ENCODE measurements at regions not wholly inside any gene's neighbourhood (a gene's known extent, or its start where the extent isn't known, plus 50 kb on each side); places are given as distances from the start of the nearest gene placed in this dataset.

- Mint-ChIP-seq H3K9me3 (ENCODE audit: unreplicated experiment) (no peaks in the 10 kb centered on the region), H3K4me3 (ENCODE audit: unreplicated experiment) (no peak overlapping the region), H3K4me1 (ENCODE audit: low read depth, unreplicated experiment) (no peaks in the 10 kb centered on the region), H3K36me3 (ENCODE audit: insufficient read depth, unreplicated experiment) (no peaks in the 10 kb centered on the region), H3K27me3 (ENCODE audit: insufficient read depth, unreplicated experiment) (peaks cover 5% of the 10 kb centered on the region), H3K27ac (ENCODE audit: unreplicated experiment) (no peak overlapping the region)
- TF ChIP-seq CTCF (IDR thresholded peaks at IDR 0.05; ENCODE audit: insufficient read depth in 1 of 2, low read depth in 1 of 2, low read length in 1 of 2, severe bottlenecking in 1 of 2, unreplicated experiment in 1 of 2) = no peak
- no peaks in the 10 kb centered on the region for H3K27me3 ChIP-seq (replicated peaks; ENCODE audit: control insufficient read depth, insufficient read depth, low read length)
- ChIA-PET POLR2A (no interaction called here), CTCF (no interaction called here)
- H3K4me1 ChIP-seq = peaks cover 7% of the 10 kb centered on the region; the same call in 1 of the 2 replicates
- intact Hi-C loops (cut with micrococcal nuclease; ENCODE audit: unreplicated experiment) = no loop called here
- no peak overlapping the region for H3K4me3 ChIP-seq (ENCODE audit: low read depth, low read length)
- DNase-seq = no peak
- BruUV-seq (replicated peaks) = no TSS peak
- H3K9me3 ChIP-seq = no peaks in the 10 kb centered on the region
- no peaks in the 10 kb centered on the region for H3K36me3 ChIP-seq (ENCODE audit: control insufficient read depth, insufficient read depth, low read length)
These were observed 174.9 kb downstream of the TMEM161B start for GRCh38 chr5:88093765-88094164.

- no peak for DNase-seq
- CTCF ChIA-PET = no interaction called here
- no peaks in the 10 kb centered on the region for H3K27me3 ChIP-seq (replicated peaks; ENCODE audit: control insufficient read depth, insufficient read depth, low read length)
- no peak overlapping the region for H3K27ac Mint-ChIP-seq (ENCODE audit: unreplicated experiment)
- intact Hi-C loops (cut with micrococcal nuclease; ENCODE audit: unreplicated experiment) = loop anchor here (1.0 kb wide), 1 partner anchor 48 kb away; no protein-coding TSS in a partner anchor
- no peak overlapping the region for H3K4me3 ChIP-seq (ENCODE audit: low read depth, low read length)
- H3K4me1 ChIP-seq = peaks cover 7% of the 10 kb centered on the region; the same call in 1 of the 2 replicates
- no peaks in the 10 kb centered on the region for H3K9me3 Mint-ChIP-seq (ENCODE audit: unreplicated experiment)
- H3K36me3 Mint-ChIP-seq (ENCODE audit: insufficient read depth, unreplicated experiment) = no peaks in the 10 kb centered on the region
- no peaks in the 10 kb centered on the region for H3K9me3 ChIP-seq
- H3K27me3 Mint-ChIP-seq (ENCODE audit: insufficient read depth, unreplicated experiment) = peaks cover 5% of the 10 kb centered on the region
- H3K4me3 Mint-ChIP-seq (ENCODE audit: unreplicated experiment) = no peak overlapping the region
- BruUV-seq (replicated peaks) = no TSS peak
- no peaks in the 10 kb centered on the region for H3K4me1 Mint-ChIP-seq (ENCODE audit: low read depth, unreplicated experiment)
- no peak for TF ChIP-seq CTCF (IDR thresholded peaks at IDR 0.05; ENCODE audit: insufficient read depth in 1 of 2, low read depth in 1 of 2, low read length in 1 of 2, severe bottlenecking in 1 of 2, unreplicated experiment in 1 of 2)
- POLR2A ChIA-PET = no interaction called here
- no peaks in the 10 kb centered on the region for H3K36me3 ChIP-seq (ENCODE audit: control insufficient read depth, insufficient read depth, low read length)
These were observed 175.6 kb downstream of the TMEM161B start for GRCh38 chr5:88092958-88093605.

- BruUV-seq (replicated peaks) = no TSS peak
- peak in 1 of 2 experiments; percentile 24 for DNase-seq
These were observed 176.3 kb downstream of the TMEM161B start for GRCh38 chr5:88092358-88092757.

More at GRCh38 chr5:88092358-88092757, 176.3 kb downstream of the TMEM161B start:
- H3K4me1 ChIP-seq = peaks cover 7% of the 10 kb centered on the region; the same call in 1 of the 2 replicates
- H3K4me3 ChIP-seq (ENCODE audit: low read depth, low read length) = no peak overlapping the region
- H3K4me3 Mint-ChIP-seq (ENCODE audit: unreplicated experiment) = no peak overlapping the region
- H3K9me3 Mint-ChIP-seq (ENCODE audit: unreplicated experiment) = no peaks in the 10 kb centered on the region
- CTCF ChIA-PET = no interaction called here
- intact Hi-C loops (cut with micrococcal nuclease; ENCODE audit: unreplicated experiment) = loop anchor here (1.0 kb wide), 1 partner anchor 49 kb away; no protein-coding TSS in a partner anchor
- peaks cover 5% of the 10 kb centered on the region for H3K27me3 Mint-ChIP-seq (ENCODE audit: insufficient read depth, unreplicated experiment)
- H3K27ac Mint-ChIP-seq (ENCODE audit: unreplicated experiment) = no peak overlapping the region
- no peaks in the 10 kb centered on the region for H3K36me3 Mint-ChIP-seq (ENCODE audit: insufficient read depth, unreplicated experiment)
- POLR2A ChIA-PET = no interaction called here
- no peaks in the 10 kb centered on the region for H3K9me3 ChIP-seq
- TF ChIP-seq CTCF (IDR thresholded peaks at IDR 0.05; ENCODE audit: insufficient read depth in 1 of 2, low read depth in 1 of 2, low read length in 1 of 2, severe bottlenecking in 1 of 2, unreplicated experiment in 1 of 2) = no peak
- H3K36me3 ChIP-seq (ENCODE audit: control insufficient read depth, insufficient read depth, low read length) = no peaks in the 10 kb centered on the region
- no peaks in the 10 kb centered on the region for H3K27me3 ChIP-seq (replicated peaks; ENCODE audit: control insufficient read depth, insufficient read depth, low read length)
- H3K4me1 Mint-ChIP-seq (ENCODE audit: low read depth, unreplicated experiment) = no peaks in the 10 kb centered on the region
